Lower leg skin (tissue), 3 donors: ENCODE measurements at regions not wholly inside any gene's neighbourhood (a gene's known extent, or its start where the extent isn't known, plus 50 kb on each side); places are given as distances from the start of the nearest gene placed in this dataset.

Experiments used
- CTCF ChIP-seq, 3 donors: fragments of 450-650 bp; IDR thresholded peaks; one replicate each; pipeline ENCODE4 v1.5.1; 2016; ENCODE audit warnings: antibody characterized with exemption in 3 of 3, mild to moderate bottlenecking in 3 of 3, moderate library complexity in 2 of 3
- POLR2A ChIP-seq, 2 donors: fragments of 450-650 bp; IDR thresholded peaks; one replicate each; pipeline ENCODE4 v1.6.1; 2016 to 2017; ENCODE audit warnings: antibody characterized with exemption in 2 of 2, mild to moderate bottlenecking in 1 of 2, moderate library complexity in 1 of 2

- TF ChIP-seq POLR2A (IDR thresholded peaks at IDR 0.05) (no peak), CTCF (IDR thresholded peaks at IDR 0.05) (no peak)
Observed at GRCh38 chr15:94665676-94666441, 434.5 kb downstream of the MCTP2 start.
